Ramos (cell line): ENCODE measurements at regions not wholly inside any gene's neighbourhood (a gene's known extent, or its start where the extent isn't known, plus 50 kb on each side); places are given as distances from the start of the nearest gene placed in this dataset.

ENCODE experiments used
- in situ Hi-C: fragments of 300-500 bp; cut with MboI; formaldehyde crosslinking; loops from one replicate; pipeline ENCODE4 v1.14.3; 2022; ENCODE audit warnings: low sequenced_read_pairs; ENCODE audit not compliant: unreplicated experiment

DNA sequence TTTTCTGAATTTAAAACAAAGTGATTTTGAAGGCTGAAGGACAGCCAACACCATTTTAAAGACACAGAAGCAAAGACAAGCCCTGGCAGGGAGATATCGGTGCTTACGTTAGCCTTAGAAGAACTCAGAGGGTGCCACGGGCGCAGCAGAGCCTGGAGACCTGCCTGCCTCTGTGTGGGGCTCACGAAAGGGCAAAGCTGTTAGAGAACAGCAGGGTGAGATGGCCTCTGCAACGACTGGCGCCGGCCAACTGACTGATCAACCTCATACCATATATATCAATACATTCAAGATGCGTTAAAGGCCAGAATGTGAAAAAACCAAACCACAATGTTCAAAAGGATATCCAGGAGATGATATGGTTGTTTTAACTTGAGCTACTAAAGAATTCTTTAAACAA is 151.0 kb upstream of the RPS6KA2 start:
- in situ Hi-C loops = loop anchor here (10.0 kb wide), 1 partner anchor 517 kb away; the partner anchor contains the start of gene UNC93A

- in situ Hi-C loops = loop anchor here (10.0 kb wide), 1 partner anchor 518 kb away; the partner anchor contains the start of gene UNC93A
Measured at GRCh38 chr6:166777096-166777630, 150.1 kb upstream of the RPS6KA2 start.

- in situ Hi-C loops = loop anchor here (10.0 kb wide), 1 partner anchor 518 kb away; the partner anchor contains the start of gene UNC93A
Measured at GRCh38 chr6:166776571-166776970, 149.5 kb upstream of the RPS6KA2 start.

- in situ Hi-C loops = loop anchor here (10.0 kb wide), 1 partner anchor 519 kb away; the partner anchor contains the start of gene UNC93A
Measured at GRCh38 chr6:166775923-166776220, 148.8 kb upstream of the RPS6KA2 start.

GRCh38 chr6:166775180-166775922 is 148.3 kb upstream of the RPS6KA2 start:
- in situ Hi-C loops = loop anchor here (10.0 kb wide), 1 partner anchor 519 kb away; the partner anchor contains the start of gene UNC93A

GRCh38 chr6:166774770-166775169 is 147.7 kb upstream of the RPS6KA2 start:
- in situ Hi-C loops = loop anchor here (10.0 kb wide), 1 partner anchor 520 kb away; the partner anchor contains the start of gene UNC93A

- in situ Hi-C loops = loop anchor here (10.0 kb wide), 1 partner anchor 521 kb away; the partner anchor contains the start of gene UNC93A
Measured at GRCh38 chr6:166774292-166774691, 147.2 kb upstream of the RPS6KA2 start.

- in situ Hi-C loops = loop anchor here (10.0 kb wide), 1 partner anchor 522 kb away; the partner anchor contains the start of gene UNC93A
Measured at GRCh38 chr6:166772518-166772917, 145.5 kb upstream of the RPS6KA2 start.

GRCh38 chr6:166771701-166772100 is 144.7 kb upstream of the RPS6KA2 start:
- in situ Hi-C loops = loop anchor here (10.0 kb wide), 1 partner anchor 523 kb away; the partner anchor contains the start of gene UNC93A

- in situ Hi-C loops = loop anchor here (10.0 kb wide), 1 partner anchor 524 kb away; the partner anchor contains the start of gene UNC93A
Measured at GRCh38 chr6:166770216-166771116, 143.4 kb upstream of the RPS6KA2 start.

DNA sequence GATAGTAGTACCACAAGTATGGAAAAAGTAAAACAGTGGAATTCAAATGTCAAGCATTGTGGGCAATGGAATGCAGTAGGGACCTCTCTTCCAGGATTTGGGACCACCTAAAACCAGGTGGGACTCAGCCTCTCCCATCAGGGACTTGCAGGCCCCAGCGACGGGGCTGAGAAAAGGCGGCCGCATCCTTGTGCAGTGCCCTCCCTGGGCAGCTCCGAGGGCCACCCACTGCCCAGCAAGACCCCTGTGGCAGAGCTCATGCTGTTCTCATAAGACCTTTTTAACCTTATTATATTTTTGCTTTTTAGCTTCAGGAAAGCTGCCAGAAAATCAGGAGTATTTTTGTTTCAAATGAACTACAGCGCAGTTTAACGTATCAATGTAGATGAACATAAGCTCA is 142.6 kb upstream of the RPS6KA2 start:
- in situ Hi-C loops = loop anchor here (10.0 kb wide), 1 partner anchor 525 kb away; the partner anchor contains the start of gene UNC93A

DNA sequence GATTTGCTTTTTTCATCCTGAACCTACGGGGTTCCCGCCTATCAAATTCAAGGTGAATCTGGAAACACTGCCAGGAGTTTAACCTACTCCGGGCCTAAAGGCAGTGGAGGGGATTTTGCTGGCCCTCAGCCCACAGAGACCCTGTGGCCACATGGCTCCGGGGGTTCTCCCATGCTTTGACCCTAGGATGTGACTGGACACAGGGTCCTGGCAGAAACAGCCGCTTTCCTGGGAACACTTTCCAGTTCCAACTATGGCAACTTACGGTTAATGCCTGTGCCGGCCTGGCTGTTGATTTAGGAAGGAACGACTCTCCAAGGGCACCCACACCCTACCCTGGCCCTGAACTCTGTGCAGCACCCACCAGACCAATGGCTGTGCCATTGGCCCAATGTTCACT is 141.7 kb upstream of the RPS6KA2 start:
- in situ Hi-C loops = no loop called here

GRCh38 chr6:166767230-166767629 is 140.2 kb upstream of the RPS6KA2 start:
- in situ Hi-C loops = no loop called here

- in situ Hi-C loops = no loop called here
Measured at GRCh38 chr6:166766769-166767168, 139.7 kb upstream of the RPS6KA2 start.

- in situ Hi-C loops = no loop called here
Measured at GRCh38 chr6:166765234-166765541, 138.1 kb upstream of the RPS6KA2 start.

DNA sequence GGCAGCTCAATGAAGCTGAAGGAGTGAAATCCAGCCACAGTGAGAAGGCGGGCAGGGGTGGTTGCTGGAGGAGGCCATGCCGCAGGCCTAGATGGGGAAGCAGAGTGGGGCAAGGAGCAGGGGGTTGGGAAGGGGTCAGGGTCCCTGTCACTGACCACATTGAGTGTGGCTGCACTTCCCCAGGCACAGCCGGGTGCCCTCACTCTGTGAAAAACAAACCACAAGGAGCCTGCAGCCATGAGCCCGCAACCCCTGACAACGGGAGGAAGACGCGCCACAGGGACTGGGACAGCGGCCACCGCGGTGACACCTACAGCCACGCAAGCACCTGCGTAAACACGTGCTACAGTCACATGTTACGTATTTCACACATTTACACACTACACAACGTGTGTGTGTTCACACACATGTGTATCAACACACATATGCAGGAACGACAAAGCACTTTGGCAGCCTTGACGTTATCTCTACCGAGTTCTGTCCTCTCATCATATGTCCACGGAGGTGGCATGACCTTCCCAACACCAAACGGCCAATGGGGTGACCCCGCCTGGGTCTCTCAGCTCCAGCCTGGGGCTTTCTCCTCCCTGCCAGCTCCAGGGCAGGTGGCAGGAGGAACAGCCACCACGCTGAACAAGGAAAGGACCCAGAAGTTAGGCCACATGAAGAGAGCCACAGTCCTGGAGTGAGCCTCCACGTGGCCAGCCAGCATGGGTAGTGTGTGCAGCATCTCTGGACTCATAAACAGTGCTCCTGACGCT is 137.6 kb upstream of the RPS6KA2 start:
- in situ Hi-C loops = no loop called here

DNA sequence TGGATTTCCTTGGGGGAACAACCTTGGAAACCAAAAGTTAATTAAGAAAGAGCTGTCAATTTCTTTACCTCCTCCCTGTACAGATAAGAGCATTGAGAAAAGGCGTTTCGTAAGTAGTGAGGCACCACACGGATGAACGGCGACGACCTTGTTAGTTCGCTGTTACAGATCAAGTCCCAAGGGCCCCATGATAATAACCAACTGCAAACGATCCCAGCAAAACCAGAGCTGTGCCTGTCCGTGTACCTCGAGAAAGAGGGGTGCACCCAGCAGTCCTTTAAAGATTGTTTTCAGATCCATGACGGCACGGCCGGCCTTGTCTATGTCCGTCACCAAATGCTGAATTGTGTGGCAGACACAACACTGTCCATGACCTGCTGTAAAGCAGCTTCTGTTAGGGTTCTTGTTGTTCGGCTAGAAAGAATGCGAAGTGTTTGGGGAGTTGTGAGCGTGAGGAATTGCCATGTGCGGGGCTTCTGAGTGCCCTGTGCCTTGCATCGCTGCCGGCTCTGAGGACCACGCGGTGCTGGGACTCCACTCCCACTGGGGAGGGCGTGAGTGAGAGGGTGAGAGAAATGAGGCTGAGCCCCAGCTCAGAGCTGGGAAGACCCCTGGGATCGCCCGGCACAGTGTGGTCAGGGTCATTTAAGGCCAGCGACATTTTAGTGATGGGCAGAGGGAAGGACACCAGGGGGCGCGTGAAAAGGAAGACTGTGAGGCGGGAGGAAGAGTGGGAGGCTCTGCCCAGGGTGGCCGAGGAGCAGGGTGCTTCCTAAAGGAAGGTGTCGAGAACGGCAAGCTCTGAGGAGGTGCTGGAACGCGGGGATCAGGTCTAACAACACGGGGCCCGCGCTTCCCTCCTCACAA is 136.8 kb upstream of the RPS6KA2 start:
- in situ Hi-C loops = no loop called here

- in situ Hi-C loops = no loop called here
Measured at GRCh38 chr6:166761801-166762200, 134.8 kb upstream of the RPS6KA2 start.

GRCh38 chr6:166760288-166760687 is 133.2 kb upstream of the RPS6KA2 start:
- in situ Hi-C loops = no loop called here
